Ovary (tissue), 7 donors: ENCODE measurements at regions not wholly inside any gene's neighbourhood (a gene's known extent, or its start where the extent isn't known, plus 50 kb on each side); places are given as distances from the start of the nearest gene placed in this dataset.

ENCODE experiments used
- DNase-seq, 5 donors: peaks; one replicate each; pipeline ENCODE4 v3.0.0-alpha.2; 2019 to 2020
- H3K27ac ChIP-seq, 2 donors: fragments of 200-600 bp; one replicate each; pipeline versions ENCODE4 v1.5.1 to v1.8.0; 2019 to 2022
- H3K27me3 ChIP-seq: fragments of 200-600 bp; one replicate; pipeline ENCODE4 v1.8.0; 2022
- H3K36me3 ChIP-seq: fragments of 200-600 bp; sonication (generic); one replicate; pipeline ENCODE4 v1.5.1; 2019
- H3K4me1 ChIP-seq: one replicate; pipeline ENCODE4 v1.8.1; 2013; ENCODE audit warnings: mild to moderate bottlenecking, moderate library complexity; ENCODE audit not compliant: insufficient read depth
- H3K4me3 ChIP-seq: fragments of 200-600 bp; sonication (generic); one replicate; pipeline ENCODE4 v1.5.1; 2017
- H3K9me3 ChIP-seq, 2 donors: fragments of 200-600 bp in 1 of 2; sonication (generic) in 1 of 2; one replicate each; pipeline versions ENCODE4 v1.5.1 to v1.8.1; 2013 to 2019; ENCODE audit warnings: mild to moderate bottlenecking in 1 of 2, moderate library complexity in 1 of 2
- EP300 ChIP-seq: sonication (generic); formaldehyde crosslinking; IDR thresholded peaks from one replicate; pipeline ENCODE4 v1.6.1; 2017; ENCODE audit warnings: antibody characterized with exemption
- POLR2A ChIP-seq: fragments of 450-650 bp; IDR thresholded peaks from one replicate; pipeline ENCODE4 v1.6.1; 2017; ENCODE audit warnings: antibody characterized with exemption, mild to moderate bottlenecking, moderate library complexity
- WGBS, 3 donors: extraction: QIAGEN DNeasy Blood & Tissue Kit in 1 of 3; methylation state at CpG; one replicate each; pipeline versions ENCODE4 v1.1.5 to v1.1.7; 2013 to 2017; 5-methylcytosine and 5-hydroxymethylcytosine counted together
- intact Hi-C, 4 donors: fragments of 100-400 bp; cut with DNase I; formaldehyde crosslinking; loops; one replicate each; pipeline versions ENCODE4 v1.11.0 to v1.15.1; 2022 to 2023
- TF ChIP-seq, protein P1 (sequence below), 3 donors: fragments of 450-650 bp in 2 of 3; fragments of 200-600 bp in 1 of 3; IDR thresholded peaks; one replicate each; pipeline versions ENCODE4 v1.5.1 to v1.8.0; 2016 to 2022; ENCODE audit warnings: antibody characterized with exemption in 3 of 3, mild to moderate bottlenecking in 1 of 3
- donor health status: DM: no; HTN: no; CAD: no; lungs with moderate emphysema.
- donor health status: DM: no; HTN: no; CAD: no.
- donor health status: Bipolar disorder and iron deficiency.
- donor health status: DM: no; HTN: no; CAD: no.
- donor health status: DM: yes; HTN: yes; CAD: no.

DNA sequence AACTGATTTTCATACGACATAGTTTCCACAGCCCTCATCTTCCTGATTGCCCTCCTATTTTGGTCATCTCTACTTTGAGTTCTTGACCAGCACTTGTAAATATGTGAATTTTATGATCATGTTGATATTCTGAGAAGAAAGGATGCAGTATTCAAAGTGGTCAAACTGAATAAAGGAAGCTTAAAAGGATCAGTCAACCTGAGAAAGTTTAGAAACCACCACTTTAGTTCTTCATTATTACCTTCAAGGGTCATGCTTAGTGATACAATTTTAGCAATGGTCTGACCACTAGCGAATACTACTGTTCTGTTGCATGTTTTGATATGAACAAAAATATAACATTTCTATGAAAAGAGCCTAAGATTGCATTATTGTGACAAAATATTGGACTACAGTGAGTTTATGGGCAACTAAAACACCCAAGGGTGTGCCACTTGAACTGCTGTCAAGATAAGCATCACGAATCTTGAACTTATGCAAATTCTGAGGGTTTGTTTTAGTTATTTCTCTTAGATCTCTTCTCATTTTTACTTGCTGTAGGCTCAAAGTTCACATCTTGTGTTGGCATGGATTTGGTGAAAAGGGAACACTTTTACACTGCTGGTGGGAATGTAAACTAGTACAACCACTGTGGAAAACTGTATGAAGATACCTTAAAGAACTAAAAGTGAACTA, 247.7 kb downstream of the IPMK start:
- H3K9me3 ChIP-seq = no peaks in the 10 kb centered on the region
- DNase-seq = no peak
- H3K4me1 ChIP-seq = no peaks in the 10 kb centered on the region
- H3K36me3 ChIP-seq = no peaks in the 10 kb centered on the region
- no peak overlapping the region for H3K27ac ChIP-seq
- no peak overlapping the region for H3K4me3 ChIP-seq
- intact Hi-C loops = no loop called here
- TF ChIP-seq EP300 (no peak), POLR2A (no peak)
- TF ChIP-seq, protein P1, sequence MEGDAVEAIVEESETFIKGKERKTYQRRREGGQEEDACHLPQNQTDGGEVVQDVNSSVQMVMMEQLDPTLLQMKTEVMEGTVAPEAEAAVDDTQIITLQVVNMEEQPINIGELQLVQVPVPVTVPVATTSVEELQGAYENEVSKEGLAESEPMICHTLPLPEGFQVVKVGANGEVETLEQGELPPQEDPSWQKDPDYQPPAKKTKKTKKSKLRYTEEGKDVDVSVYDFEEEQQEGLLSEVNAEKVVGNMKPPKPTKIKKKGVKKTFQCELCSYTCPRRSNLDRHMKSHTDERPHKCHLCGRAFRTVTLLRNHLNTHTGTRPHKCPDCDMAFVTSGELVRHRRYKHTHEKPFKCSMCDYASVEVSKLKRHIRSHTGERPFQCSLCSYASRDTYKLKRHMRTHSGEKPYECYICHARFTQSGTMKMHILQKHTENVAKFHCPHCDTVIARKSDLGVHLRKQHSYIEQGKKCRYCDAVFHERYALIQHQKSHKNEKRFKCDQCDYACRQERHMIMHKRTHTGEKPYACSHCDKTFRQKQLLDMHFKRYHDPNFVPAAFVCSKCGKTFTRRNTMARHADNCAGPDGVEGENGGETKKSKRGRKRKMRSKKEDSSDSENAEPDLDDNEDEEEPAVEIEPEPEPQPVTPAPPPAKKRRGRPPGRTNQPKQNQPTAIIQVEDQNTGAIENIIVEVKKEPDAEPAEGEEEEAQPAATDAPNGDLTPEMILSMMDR (IDR thresholded peaks at IDR 0.05) = no peak
- H3K27me3 ChIP-seq = no peaks in the 10 kb centered on the region
- WGBS, 3 donors = 73 to 82% (median 78%) methylated on average over 3 of the region's 3 CpGs

DNA sequence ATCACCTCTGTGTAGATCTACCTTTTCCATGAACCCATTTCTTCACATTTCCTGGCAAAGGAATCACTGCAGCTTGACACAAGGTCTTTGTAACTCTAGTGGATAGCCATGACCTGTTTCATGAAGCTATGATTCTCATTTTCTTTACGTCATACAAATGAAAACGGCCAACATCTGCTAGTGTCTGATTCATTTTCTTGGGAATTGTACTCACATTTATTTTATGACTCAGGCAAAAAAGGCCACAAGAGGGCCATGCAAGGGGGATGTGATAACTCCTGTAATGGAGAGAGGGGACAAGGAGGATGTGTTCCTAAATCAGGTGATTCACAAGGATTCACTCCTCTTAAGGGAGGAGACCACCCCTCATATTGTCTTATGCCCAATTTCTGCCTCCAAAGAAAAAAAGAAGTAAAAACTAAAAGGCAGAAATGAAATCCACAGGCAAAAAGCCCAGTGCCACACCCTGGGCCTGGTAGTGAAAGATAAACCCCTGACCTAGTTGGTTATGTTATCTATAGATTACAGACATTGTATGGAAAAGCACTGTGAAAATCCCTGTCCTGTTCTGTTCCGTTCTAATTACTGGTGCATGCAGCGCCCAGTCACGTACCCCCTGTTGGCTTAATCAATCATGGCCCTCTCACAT, 249.9 kb downstream of the IPMK start:
- no peak overlapping the region for H3K27ac ChIP-seq
- intact Hi-C loops = no loop called here

DNA sequence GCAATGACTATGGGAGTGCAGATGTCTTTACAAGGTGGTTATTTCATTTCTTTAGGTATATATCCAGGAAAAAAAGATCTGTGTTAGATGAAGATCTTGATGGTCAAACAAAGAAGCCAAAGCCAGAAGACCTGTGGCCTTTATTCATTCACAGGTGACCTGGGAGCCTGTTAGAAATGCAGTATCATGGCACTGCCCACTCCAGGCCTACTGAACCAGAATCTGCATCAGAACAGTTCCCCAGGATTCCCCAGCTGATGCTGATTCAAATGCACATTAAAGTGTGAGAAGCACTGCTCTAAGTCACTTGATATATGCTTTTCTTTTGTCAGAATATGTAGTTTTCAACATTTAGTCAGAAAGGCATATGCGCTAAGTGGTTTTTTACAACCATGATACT, 251.1 kb downstream of the IPMK start:
- WGBS, 3 donors = 94 to 98% (median 98%) methylated on average over 1 of the region's 1 CpG
- intact Hi-C loops = no loop called here
- Histone ChIP-seq H3K9me3 (no peaks in the 10 kb centered on the region), H3K27me3 (no peaks in the 10 kb centered on the region), H3K27ac (no peak overlapping the region), H3K4me1 (no peaks in the 10 kb centered on the region), H3K36me3 (no peaks in the 10 kb centered on the region), H3K4me3 (no peak overlapping the region)
- TF ChIP-seq POLR2A (no peak), EP300 (no peak)
- TF ChIP-seq, protein P1 (IDR thresholded peaks at IDR 0.05) = no peak
- no peak for DNase-seq

More for the DNA sequence above, 249.9 kb downstream of the IPMK start:
- H3K36me3 ChIP-seq = no peaks in the 10 kb centered on the region
- no peaks in the 10 kb centered on the region for H3K9me3 ChIP-seq
- no peak for DNase-seq
- WGBS, 3 donors = 71 to 79% (median 72%) methylated on average over 5 of the region's 5 CpGs
- H3K27me3 ChIP-seq = no peaks in the 10 kb centered on the region
- H3K4me3 ChIP-seq = no peak overlapping the region
- H3K4me1 ChIP-seq = no peaks in the 10 kb centered on the region
- TF ChIP-seq EP300 (no peak), POLR2A (no peak)
- TF ChIP-seq, protein P1 (IDR thresholded peaks at IDR 0.05) = no peak

DNA sequence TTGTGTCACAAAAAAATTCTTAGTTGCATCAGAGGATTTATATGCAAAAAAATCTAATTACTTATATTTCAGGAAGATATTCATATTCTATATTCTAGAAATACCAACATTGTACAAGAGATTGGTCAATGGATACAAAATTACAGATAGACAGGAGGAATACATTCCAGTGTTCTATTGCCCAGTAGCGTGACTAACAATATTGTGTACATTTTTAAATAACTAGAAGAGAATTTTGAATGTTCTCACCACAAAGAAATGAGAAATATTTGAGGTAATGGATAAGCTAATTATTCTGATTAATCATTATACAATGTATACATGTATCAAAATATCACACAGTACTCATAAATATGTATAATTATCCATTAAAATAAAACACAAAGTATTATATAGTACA, 253.3 kb downstream of the IPMK start:
- TF ChIP-seq POLR2A = no peak
- TF ChIP-seq, protein P1 (IDR thresholded peaks at IDR 0.05) = no peak
- TF ChIP-seq EP300 = no peak
- intact Hi-C loops = no loop called here
- WGBS, 3 donors = 76 to 88% (median 79%) methylated on average over 1 of the region's 1 CpG
- H3K27me3 ChIP-seq = no peaks in the 10 kb centered on the region
- DNase-seq = no peak
- H3K36me3 ChIP-seq = no peaks in the 10 kb centered on the region
- H3K4me3 ChIP-seq = no peak overlapping the region
- H3K27ac ChIP-seq = no peak overlapping the region
- no peaks in the 10 kb centered on the region for H3K9me3 ChIP-seq
- no peaks in the 10 kb centered on the region for H3K4me1 ChIP-seq
